ENCODE measurements at regions not wholly inside any gene's neighbourhood (a gene's known extent, or its start where the extent isn't known, plus 50 kb on each side); places are given as distances from the start of the nearest gene placed in this dataset.
"Not testable (repeated sequence)": the region's sequence is repeated elsewhere in the genome, so short reads cannot be mapped to it uniquely, and the experiment has no call there.

- Mint-ChIP-seq H3K4me1 (peaks cover 14% of the 10 kb centered on the region), H3K36me3 (ENCODE audit: low read depth) (no peaks in the 10 kb centered on the region), H3K27ac (no peak overlapping the region), H3K27me3 (peaks cover 2% of the 10 kb centered on the region), H3K9me3 (peaks cover 3% of the 10 kb centered on the region), H3K4me3 (no peak overlapping the region)
- DNase-seq (no peak), ATAC-seq (no peak)
These were observed 240.7 kb downstream of the NRIP1 start for GRCh38 chr21:14824126-14824525.

GRCh38 chr21:14817311-14817710, 247.5 kb downstream of the NRIP1 start:
- Mint-ChIP-seq H3K36me3 (ENCODE audit: low read depth) (no peaks in the 10 kb centered on the region), H3K9me3 (no peaks in the 10 kb centered on the region)

GRCh38 chr21:14814991-14815390, 249.8 kb downstream of the NRIP1 start:
- no peak for ATAC-seq

More at GRCh38 chr21:14817311-14817710, 247.5 kb downstream of the NRIP1 start:
- Mint-ChIP-seq H3K27me3 (peaks cover 5% of the 10 kb centered on the region), H3K27ac (no peak overlapping the region), H3K4me1 (peaks cover 2% of the 10 kb centered on the region), H3K4me3 (no peak overlapping the region)
- no peak for ATAC-seq
- no peak for DNase-seq

GRCh38 chr21:14814282-14814681, 250.5 kb downstream of the NRIP1 start:
- peaks cover 6% of the 10 kb centered on the region for H3K9me3 Mint-ChIP-seq
- DNase-seq (no peak), ATAC-seq (no peak)
- H3K4me1 Mint-ChIP-seq = no peaks in the 10 kb centered on the region
- H3K36me3 Mint-ChIP-seq (ENCODE audit: low read depth) = no peaks in the 10 kb centered on the region
- H3K4me3 Mint-ChIP-seq = no peak overlapping the region
- no peak overlapping the region for H3K27ac Mint-ChIP-seq
- peaks cover 3% of the 10 kb centered on the region for H3K27me3 Mint-ChIP-seq

More at GRCh38 chr21:14814991-14815390, 249.8 kb downstream of the NRIP1 start:
- Mint-ChIP-seq H3K36me3 (ENCODE audit: low read depth) (no peaks in the 10 kb centered on the region), H3K27ac (no peak overlapping the region), H3K27me3 (peaks cover 3% of the 10 kb centered on the region), H3K4me3 (no peak overlapping the region), H3K9me3 (peaks cover 6% of the 10 kb centered on the region), H3K4me1 (peaks cover 1% of the 10 kb centered on the region)
- no peak for DNase-seq

- DNase-seq; H3K36me3 Mint-ChIP-seq (ENCODE audit: low read depth); H3K27ac Mint-ChIP-seq; H3K27me3 Mint-ChIP-seq; ATAC-seq; H3K4me1 Mint-ChIP-seq; H3K4me3 Mint-ChIP-seq: not testable (repeated sequence)
- peaks cover 17% of the 10 kb centered on the region for H3K9me3 Mint-ChIP-seq
These were observed 258.1 kb upstream of the SAMSN1 start for GRCh38 chr21:14804170-14804569.

GRCh38 chr21:14797543-14797942, 251.4 kb upstream of the SAMSN1 start:
- Mint-ChIP-seq H3K9me3 (peaks cover 42% of the 10 kb centered on the region), H3K27me3 (peaks cover 4% of the 10 kb centered on the region), H3K4me3 (no peak overlapping the region), H3K36me3 (ENCODE audit: low read depth) (no peaks in the 10 kb centered on the region), H3K4me1 (no peaks in the 10 kb centered on the region), H3K27ac (no peak overlapping the region)
- DNase-seq (no peak), ATAC-seq (no peak)

- DNase-seq (no peak), ATAC-seq (no peak)
- Mint-ChIP-seq H3K36me3 (ENCODE audit: low read depth) (no peaks in the 10 kb centered on the region), H3K27me3 (no peaks in the 10 kb centered on the region), H3K27ac (no peak overlapping the region), H3K4me1 (no peaks in the 10 kb centered on the region), H3K4me3 (no peak overlapping the region), H3K9me3 (peaks cover 4% of the 10 kb centered on the region)
These were observed 241.2 kb upstream of the SAMSN1 start for GRCh38 chr21:14787312-14787711.

- Mint-ChIP-seq H3K9me3 (peaks cover 4% of the 10 kb centered on the region), H3K4me1 (no peaks in the 10 kb centered on the region), H3K27ac (no peak overlapping the region), H3K27me3 (no peaks in the 10 kb centered on the region), H3K4me3 (no peak overlapping the region), H3K36me3 (ENCODE audit: low read depth) (no peaks in the 10 kb centered on the region)
- DNase-seq (no peak), ATAC-seq (no peak)
These were observed 239.6 kb upstream of the SAMSN1 start for GRCh38 chr21:14785679-14786078.

- H3K9me3 Mint-ChIP-seq = no peaks in the 10 kb centered on the region
These were observed 227.7 kb upstream of the SAMSN1 start for GRCh38 chr21:14773777-14774345.

GRCh38 chr21:14771593-14771992, 225.5 kb upstream of the SAMSN1 start:
- DNase-seq (no peak), ATAC-seq (no peak)
- H3K36me3 Mint-ChIP-seq (ENCODE audit: low read depth) = no peaks in the 10 kb centered on the region
- H3K4me1 Mint-ChIP-seq = peaks cover 2% of the 10 kb centered on the region
- H3K4me3 Mint-ChIP-seq = no peak overlapping the region
- H3K27me3 Mint-ChIP-seq = peaks cover 1% of the 10 kb centered on the region
- no peak overlapping the region for H3K27ac Mint-ChIP-seq
- no peaks in the 10 kb centered on the region for H3K9me3 Mint-ChIP-seq

More at GRCh38 chr21:14773777-14774345, 227.7 kb upstream of the SAMSN1 start:
- Mint-ChIP-seq H3K4me1 (peaks cover 2% of the 10 kb centered on the region), H3K27me3 (peaks cover 1% of the 10 kb centered on the region), H3K36me3 (ENCODE audit: low read depth) (no peaks in the 10 kb centered on the region), H3K27ac (no peak overlapping the region), H3K4me3 (no peak overlapping the region)
- no peak for ATAC-seq
- DNase-seq = peak; percentile 63

- Mint-ChIP-seq H3K27me3 (no peaks in the 10 kb centered on the region), H3K36me3 (ENCODE audit: low read depth) (no peaks in the 10 kb centered on the region), H3K4me1 (peaks cover 2% of the 10 kb centered on the region), H3K27ac (no peak overlapping the region), H3K4me3 (no peak overlapping the region), H3K9me3 (no peaks in the 10 kb centered on the region)
- no peak for ATAC-seq
- DNase-seq = no peak
These were observed 221.9 kb upstream of the SAMSN1 start for GRCh38 chr21:14768042-14768441.

GRCh38 chr21:14767192-14767852, 221.2 kb upstream of the SAMSN1 start:
- ATAC-seq (no peak), DNase-seq (no peak)
- H3K36me3 Mint-ChIP-seq (ENCODE audit: low read depth) = no peaks in the 10 kb centered on the region
- H3K4me1 Mint-ChIP-seq = peaks cover 2% of the 10 kb centered on the region
- H3K9me3 Mint-ChIP-seq = no peaks in the 10 kb centered on the region
- H3K27me3 Mint-ChIP-seq = no peaks in the 10 kb centered on the region
- H3K27ac Mint-ChIP-seq = no peak overlapping the region
- no peak overlapping the region for H3K4me3 Mint-ChIP-seq

- H3K4me1 Mint-ChIP-seq = peaks cover 4% of the 10 kb centered on the region
- no peak for DNase-seq
- H3K9me3 Mint-ChIP-seq = no peaks in the 10 kb centered on the region
- no peaks in the 10 kb centered on the region for H3K27me3 Mint-ChIP-seq
- H3K36me3 Mint-ChIP-seq (ENCODE audit: low read depth) = no peaks in the 10 kb centered on the region
- no peak overlapping the region for H3K27ac Mint-ChIP-seq
- no peak overlapping the region for H3K4me3 Mint-ChIP-seq
- no peak for ATAC-seq
These were observed 220.1 kb upstream of the SAMSN1 start for GRCh38 chr21:14766241-14766640.

- Mint-ChIP-seq H3K9me3 (no peaks in the 10 kb centered on the region), H3K4me3 (no peak overlapping the region), H3K36me3 (ENCODE audit: low read depth) (no peaks in the 10 kb centered on the region), H3K4me1 (peaks cover 4% of the 10 kb centered on the region), H3K27ac (no peak overlapping the region), H3K27me3 (no peaks in the 10 kb centered on the region)
- ATAC-seq = no peak
- DNase-seq = no peak
These were observed 217.6 kb upstream of the SAMSN1 start for GRCh38 chr21:14763695-14764064.

GRCh38 chr21:14762734-14763694, 216.9 kb upstream of the SAMSN1 start:
- DNase-seq (no peak), ATAC-seq (peak; percentile 78)
- Mint-ChIP-seq H3K9me3 (no peaks in the 10 kb centered on the region), H3K27me3 (no peaks in the 10 kb centered on the region), H3K4me3 (no peak overlapping the region), H3K27ac (no peak overlapping the region), H3K4me1 (peaks cover 4% of the 10 kb centered on the region), H3K36me3 (ENCODE audit: low read depth) (no peaks in the 10 kb centered on the region)

All from activated naive CD8-positive, alpha-beta T cell treated with anti-CD3 and anti-CD28 coated beads, Interleukin-2, amount 50 U/mL, for 24 hours (primary cell).